CD4-positive, alpha-beta memory T cell (primary cell): ENCODE measurements at regions not wholly inside any gene's neighbourhood (a gene's known extent, or its start where the extent isn't known, plus 50 kb on each side); places are given as distances from the start of the nearest gene placed in this dataset.

Experiments used
- CTCF ChIA-PET: fragments of 350-600 bp; sonication (Branson Sonifier 250); formaldehyde crosslinking; loops from one replicate; lab custom pipeline; 2021; ENCODE audit warnings: inconsistent platforms; ENCODE audit not compliant: partially characterized antibody; lab: Charles Lee
- POLR2A ChIA-PET: fragments of 350-600 bp; sonication (Branson Sonifier 250); formaldehyde crosslinking; loops from one replicate; lab custom pipeline; 2021; ENCODE audit not compliant: partially characterized antibody; lab: Charles Lee
- DNase-seq, 5 donors: peaks; one replicate each; pipeline versions ENCODE4 v3.0.0 to v3.0.0-alpha.2; 2020 to 2022; ENCODE audit warnings: mixed read lengths in 1 of 5
- H3K27ac ChIP-seq: one replicate; pipeline ENCODE4 v1.7.0; 2013; ENCODE audit warnings: low read depth, low read length
- H3K27me3 ChIP-seq: 2 replicates; pipeline ENCODE4 v1.7.0; 2013; ENCODE audit warnings: mild to moderate bottlenecking, low read length, moderate library complexity; ENCODE audit not compliant: insufficient read depth
- H3K36me3 ChIP-seq: 2 replicates; pipeline ENCODE4 v1.7.0; 2013; ENCODE audit warnings: mild to moderate bottlenecking, low read length, moderate library complexity; ENCODE audit not compliant: insufficient read depth
- H3K4me1 ChIP-seq: 2 replicates; pipeline ENCODE4 v1.7.0; 2013; ENCODE audit warnings: mild to moderate bottlenecking, low read length, moderate library complexity; ENCODE audit not compliant: insufficient read depth
- H3K4me3 ChIP-seq, 2 donors: one replicate each; pipeline ENCODE4 v1.7.0; 2013; ENCODE audit warnings: low read length in 2 of 2, mild to moderate bottlenecking in 1 of 2
- H3K9me3 ChIP-seq, 2 donors: one replicate each; pipeline ENCODE4 v1.7.0; 2013; ENCODE audit warnings: low read length in 2 of 2, control low read depth in 1 of 2; ENCODE audit not compliant: control insufficient read depth in 1 of 2
- H3K27ac Mint-ChIP-seq, 7 donors: one replicate each; pipeline ENCODE4 v1.8.0; 2020 to 2021; ENCODE audit warnings: mixed read lengths in 7 of 7, mild to moderate bottlenecking in 6 of 7, inconsistent platforms in 3 of 7, moderate library complexity in 3 of 7
- H3K27me3 Mint-ChIP-seq, 2 donors: one replicate each; pipeline ENCODE4 v1.8.0; 2020 to 2021; ENCODE audit warnings: mixed read lengths in 2 of 2
- H3K36me3 Mint-ChIP-seq, 2 donors: one replicate each; pipeline ENCODE4 v1.8.0; 2020 to 2021; ENCODE audit warnings: mixed read lengths in 2 of 2, inconsistent platforms in 1 of 2, mild to moderate bottlenecking in 1 of 2
- H3K4me1 Mint-ChIP-seq, 4 donors: one replicate each; pipeline ENCODE4 v1.8.0; 2020 to 2021; ENCODE audit warnings: mixed read lengths in 4 of 4, mild to moderate bottlenecking in 1 of 4
- H3K4me3 Mint-ChIP-seq, 8 donors: one replicate each; pipeline ENCODE4 v1.8.0; 2020 to 2021; ENCODE audit warnings: mixed read lengths in 8 of 8, mild to moderate bottlenecking in 7 of 8, moderate library complexity in 6 of 8, inconsistent platforms in 3 of 8
- H3K9me3 Mint-ChIP-seq, 8 donors: one replicate each; pipeline ENCODE4 v1.8.0; 2020 to 2021; ENCODE audit warnings: mixed read lengths in 8 of 8, mild to moderate bottlenecking in 5 of 8, inconsistent platforms in 3 of 8, moderate library complexity in 1 of 8
- intact Hi-C: fragments of 100-400 bp; cut with micrococcal nuclease; formaldehyde crosslinking; loops from one replicate; pipeline ENCODE4 v1.15.1; 2023

DNA sequence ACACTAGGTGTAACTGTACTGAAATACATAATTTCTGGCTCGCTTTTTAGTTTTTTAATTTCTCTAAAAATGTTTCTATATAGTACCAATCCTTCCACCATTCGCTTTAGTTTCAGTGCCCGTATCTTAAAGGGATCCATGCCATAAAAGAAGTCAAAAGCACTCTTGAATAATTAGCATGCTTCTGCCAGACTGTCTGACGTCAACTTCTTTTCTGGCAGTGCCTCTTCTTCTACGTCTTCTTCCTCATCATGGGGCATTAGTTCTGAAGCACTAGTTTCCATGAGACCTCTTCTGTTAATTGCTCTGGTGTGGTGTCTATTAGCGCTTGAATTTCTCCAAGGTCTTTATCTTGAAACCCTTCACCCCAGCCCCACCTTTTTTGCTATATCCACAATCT is 93.8 kb upstream of the DOCK9 start:
- Mint-ChIP-seq H3K9me3 (peaks cover 0 to 5% (median 0%) of the 10 kb centered on the region in 8 donors), H3K36me3 (peaks cover 37 to 41% of the 10 kb centered on the region in 2 donors), H3K4me1 (peaks cover 49 to 92% (median 69%) of the 10 kb centered on the region in 4 donors), H3K4me3 (no peak overlapping the region), H3K27ac (peak overlapping the region in 1 of 7 donors; percentile 23), H3K27me3 (no peaks in the 10 kb centered on the region)
- no peaks in the 10 kb centered on the region for H3K36me3 ChIP-seq
- DNase-seq, result no peak
- ChIA-PET POLR2A (no interaction called here), CTCF (no interaction called here)
- no peaks in the 10 kb centered on the region for H3K9me3 ChIP-seq
- intact Hi-C loops, result no loop called here
- H3K27ac ChIP-seq, result no peak overlapping the region
- peaks cover 53% of the 10 kb centered on the region for H3K4me1 ChIP-seq
- no peak overlapping the region for H3K4me3 ChIP-seq
- no peaks in the 10 kb centered on the region for H3K27me3 ChIP-seq

DNA sequence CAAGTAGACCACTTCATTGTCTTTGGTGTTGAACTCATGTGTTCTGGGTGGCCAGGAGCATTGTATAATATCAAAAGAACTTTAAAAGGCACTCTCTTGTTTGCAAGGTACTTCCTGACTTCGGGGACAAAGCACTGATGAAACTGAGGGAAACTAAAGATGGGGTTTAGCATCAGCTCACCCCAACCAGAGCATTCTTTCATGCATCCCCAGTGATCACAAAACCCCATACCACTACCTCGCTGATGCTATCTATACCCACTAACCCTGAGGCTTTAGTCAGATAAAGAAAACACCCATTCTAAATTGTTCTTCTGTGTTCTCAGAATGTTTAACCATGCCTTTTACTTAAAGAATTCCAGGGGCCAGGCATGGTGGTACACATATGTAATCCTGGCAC is 94.5 kb upstream of the DOCK9 start:
- no peak overlapping the region for H3K27ac ChIP-seq
- H3K4me1 ChIP-seq, result peaks cover 53% of the 10 kb centered on the region
- no peaks in the 10 kb centered on the region for H3K27me3 Mint-ChIP-seq
- H3K27me3 ChIP-seq, result no peaks in the 10 kb centered on the region
- H3K36me3 Mint-ChIP-seq, result peaks cover 37 to 41% of the 10 kb centered on the region in 2 donors
- ChIA-PET POLR2A (no interaction called here), CTCF (interaction anchor here (1.3 kb wide), 1 partner anchor 22 kb away, joined by 3 read pairs; no protein-coding TSS in a partner anchor)
- peak in 1 of 5 donors; percentile 23 for DNase-seq
- peak overlapping the region in 5 of 7 donors; percentile 9 to 48 (median 24) for H3K27ac Mint-ChIP-seq
- H3K9me3 Mint-ChIP-seq, result peaks cover 0 to 5% (median 0%) of the 10 kb centered on the region in 8 donors
- H3K4me1 Mint-ChIP-seq, result peaks cover 49 to 92% (median 69%) of the 10 kb centered on the region in 4 donors
- peak overlapping the region in 4 of 8 donors; percentile 1 to 21 (median 13) for H3K4me3 Mint-ChIP-seq
- H3K9me3 ChIP-seq, result no peaks in the 10 kb centered on the region
- intact Hi-C loops, result no loop called here
- no peaks in the 10 kb centered on the region for H3K36me3 ChIP-seq
- H3K4me3 ChIP-seq, result no peak overlapping the region

DNA sequence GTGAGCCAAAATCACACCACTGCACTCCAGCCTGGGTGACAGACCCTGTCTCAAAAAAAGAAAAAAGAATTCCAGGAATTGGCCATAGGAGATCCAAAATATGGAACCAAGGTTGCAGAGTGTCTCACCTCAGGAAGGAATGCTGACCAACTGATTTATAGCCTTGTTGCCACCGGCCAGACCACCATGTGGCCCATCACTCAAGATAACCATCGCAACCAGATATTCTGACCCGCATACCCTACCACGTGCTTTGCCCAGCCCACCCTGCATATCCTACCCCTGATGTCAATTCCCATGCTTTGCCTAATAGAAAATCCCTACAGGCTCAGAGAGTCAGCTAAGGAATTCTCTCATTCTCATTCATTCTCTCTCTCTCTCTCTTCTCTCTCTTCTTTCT is 95.1 kb upstream of the DOCK9 start:
- H3K4me1 ChIP-seq, result peaks cover 53% of the 10 kb centered on the region
- POLR2A ChIA-PET, result interaction anchor here (2.6 kb wide), 1 partner anchor 8 kb away, joined by 14 read pairs; no protein-coding TSS in a partner anchor
- H3K27ac ChIP-seq, result no peak overlapping the region
- H3K27ac Mint-ChIP-seq, result peak overlapping the region in 4 of 7 donors; percentile 9 to 55 (median 30)
- H3K9me3 ChIP-seq, result no peaks in the 10 kb centered on the region
- H3K36me3 Mint-ChIP-seq, result peaks cover 37 to 41% of the 10 kb centered on the region in 2 donors
- peaks cover 0 to 5% (median 0%) of the 10 kb centered on the region in 8 donors for H3K9me3 Mint-ChIP-seq
- H3K4me3 ChIP-seq, result no peak overlapping the region
- no peaks in the 10 kb centered on the region for H3K36me3 ChIP-seq
- no peak for DNase-seq
- H3K4me1 Mint-ChIP-seq, result peaks cover 50 to 92% (median 69%) of the 10 kb centered on the region in 4 donors
- H3K27me3 ChIP-seq, result no peaks in the 10 kb centered on the region
- no peaks in the 10 kb centered on the region for H3K27me3 Mint-ChIP-seq
- intact Hi-C loops, result no loop called here
- CTCF ChIA-PET, result interaction anchor here (0.7 to 1.4 kb wide), 4 partner anchors 9 to 22 kb away, joined by 3 to 7 read pairs (median 3); no protein-coding TSS in a partner anchor
- H3K4me3 Mint-ChIP-seq, result peak overlapping the region in 1 of 8 donors; percentile 40

DNA sequence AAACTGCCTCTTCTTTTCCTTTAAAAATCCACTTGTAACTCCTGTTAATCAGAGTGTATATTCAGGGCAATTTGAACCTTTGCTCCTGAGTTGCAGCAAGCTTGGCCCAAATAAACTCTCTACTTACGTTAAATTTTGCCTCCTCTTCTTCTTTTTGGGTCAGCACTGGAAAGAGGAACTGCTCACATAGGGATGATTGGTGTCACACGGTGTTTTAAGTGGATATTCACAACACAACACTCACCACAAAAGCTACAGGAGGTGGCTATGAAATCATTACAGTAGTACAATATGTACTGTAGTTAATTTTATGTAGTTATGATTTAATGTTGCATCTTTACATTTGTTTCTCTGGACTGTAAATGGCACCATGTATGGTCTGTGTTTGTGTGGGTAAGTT is 96.8 kb upstream of the DOCK9 start:
- H3K27me3 Mint-ChIP-seq, result no peaks in the 10 kb centered on the region
- peaks cover 59 to 94% (median 74%) of the 10 kb centered on the region in 4 donors for H3K4me1 Mint-ChIP-seq
- H3K4me3 Mint-ChIP-seq, result no peak overlapping the region
- intact Hi-C loops, result loop anchor here (5.0 kb wide), 1 partner anchor 177 kb away; no protein-coding TSS in a partner anchor
- H3K27me3 ChIP-seq, result no peaks in the 10 kb centered on the region
- H3K36me3 Mint-ChIP-seq, result peaks cover 37 to 41% of the 10 kb centered on the region in 2 donors
- H3K9me3 ChIP-seq, result no peaks in the 10 kb centered on the region
- H3K27ac ChIP-seq, result no peak overlapping the region
- peaks cover 68% of the 10 kb centered on the region for H3K4me1 ChIP-seq
- no peak for DNase-seq
- ChIA-PET CTCF (interaction anchor here (0.7 to 2.3 kb wide), 4 partner anchors 8 to 205 kb away, joined by 3 to 8 read pairs (median 5); no protein-coding TSS in a partner anchor), POLR2A (interaction anchor here (1.0 to 2.6 kb wide), 6 partner anchors 9 to 31 kb away, joined by 3 to 14 read pairs (median 4); no protein-coding TSS in a partner anchor)
- peak overlapping the region in 3 of 7 donors; percentile 1 to 81 (median 27) for H3K27ac Mint-ChIP-seq
- no peak overlapping the region for H3K4me3 ChIP-seq
- peaks cover 0 to 5% (median 0%) of the 10 kb centered on the region in 8 donors for H3K9me3 Mint-ChIP-seq
- H3K36me3 ChIP-seq, result no peaks in the 10 kb centered on the region

DNA sequence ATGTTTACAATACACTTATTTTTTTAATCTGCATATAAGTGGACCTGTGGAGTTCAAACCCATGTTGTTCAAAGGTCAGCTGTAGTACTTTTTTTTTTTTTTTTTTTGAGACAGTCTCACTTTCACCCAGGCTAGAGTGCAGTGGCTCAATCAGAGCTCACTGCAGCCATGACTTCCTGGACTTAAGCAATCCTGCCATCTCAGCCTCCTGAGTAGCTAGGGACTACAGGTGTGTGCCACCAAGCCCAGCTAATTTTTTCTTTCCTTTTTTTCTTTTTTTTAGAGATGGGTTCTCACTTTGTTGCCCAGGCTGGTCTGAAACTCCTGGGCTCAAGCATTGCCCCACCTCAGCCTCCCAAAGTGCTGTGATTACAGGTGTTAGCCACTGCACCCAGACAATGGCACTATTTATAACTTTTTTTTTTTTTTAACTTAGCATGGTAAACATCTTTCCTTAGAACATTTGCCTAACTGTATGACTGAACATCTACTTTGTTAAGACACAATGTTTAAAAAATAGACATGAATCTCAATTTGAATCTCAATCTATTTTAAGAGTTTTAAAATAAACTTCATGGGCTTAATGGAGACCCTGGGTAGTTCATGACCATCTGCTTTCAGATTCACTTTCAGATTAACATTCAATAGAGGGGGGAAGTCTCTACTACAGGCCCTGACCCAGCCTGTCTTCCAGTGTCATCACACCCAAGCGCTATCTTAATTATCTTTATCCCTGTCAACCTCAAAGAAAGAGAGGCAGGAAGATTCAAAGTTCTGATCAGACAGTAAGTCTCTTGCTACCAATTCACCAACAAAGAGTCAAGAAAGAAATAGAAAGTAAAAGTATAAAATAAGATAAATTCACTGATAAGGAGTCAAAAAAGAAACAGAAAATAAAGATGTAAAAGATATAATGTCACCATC is 97.7 kb upstream of the DOCK9 start:
- Mint-ChIP-seq H3K27me3 (no peaks in the 10 kb centered on the region), H3K4me1 (peaks cover 59 to 93% (median 75%) of the 10 kb centered on the region in 4 donors), H3K4me3 (peak overlapping the region; percentile 68 to 79 (median 72)), H3K36me3 (peaks cover 31 to 41% of the 10 kb centered on the region in 2 donors), H3K9me3 (peaks cover 0 to 5% (median 0%) of the 10 kb centered on the region in 8 donors), H3K27ac (peak overlapping the region; percentile 88 to 96 (median 92))
- intact Hi-C loops, result loop anchor here (1.0 to 5.0 kb wide), 3 partner anchors 12 to 178 kb away; no protein-coding TSS in a partner anchor
- H3K4me3 ChIP-seq, result no peak overlapping the region
- peaks cover 68% of the 10 kb centered on the region for H3K4me1 ChIP-seq
- H3K27me3 ChIP-seq, result no peaks in the 10 kb centered on the region
- ChIA-PET CTCF (interaction anchor here (0.6 to 2.3 kb wide), 5 partner anchors 8 to 463 kb away, joined by 3 to 8 read pairs (median 3); no protein-coding TSS in a partner anchor), POLR2A (interaction anchor here (1.0 to 2.6 kb wide), 8 partner anchors 10 to 32 kb away, joined by 3 to 14 read pairs (median 4); no protein-coding TSS in a partner anchor)
- peak overlapping the region; percentile 55 for H3K27ac ChIP-seq
- no peaks in the 10 kb centered on the region for H3K36me3 ChIP-seq
- H3K9me3 ChIP-seq, result no peaks in the 10 kb centered on the region
- DNase-seq, result peak; percentile 48 to 70 (median 50)

DNA sequence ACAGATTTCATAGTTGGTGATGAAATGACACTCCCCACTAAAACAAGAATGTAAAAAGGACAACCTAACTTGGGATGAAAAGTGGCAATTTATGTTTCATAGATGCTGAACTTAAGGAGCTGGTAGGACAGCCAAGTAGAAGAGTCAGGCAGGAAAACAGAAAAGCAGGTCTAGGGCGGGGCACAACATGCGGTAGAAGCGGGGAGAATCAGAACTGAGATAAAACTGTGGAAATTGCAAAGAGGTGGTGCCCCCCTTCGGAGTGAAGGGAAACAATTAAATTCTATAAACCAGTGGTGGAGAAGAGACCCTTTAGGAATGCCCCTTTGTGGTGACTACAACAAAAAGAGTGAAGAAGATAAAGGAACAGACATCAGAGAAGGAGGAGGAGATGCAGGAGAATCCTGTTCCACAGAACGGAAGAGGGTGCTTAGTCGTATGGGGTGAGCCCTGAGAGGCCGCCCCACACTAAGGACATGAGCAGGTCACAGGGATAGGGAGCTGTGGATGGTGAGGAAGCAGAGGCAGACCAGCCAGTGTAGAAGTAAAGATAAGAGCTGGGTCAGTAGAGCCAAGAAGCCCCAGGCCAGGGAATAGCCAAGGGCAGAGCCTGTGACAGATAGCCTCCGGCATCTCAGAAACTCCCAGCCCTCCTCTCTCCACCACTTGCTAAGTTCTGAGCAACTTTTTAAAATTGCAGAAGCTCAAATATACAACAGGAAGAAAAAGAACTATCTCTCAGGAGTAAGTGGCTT is 100.3 kb upstream of the DOCK9 start:
- Mint-ChIP-seq H3K4me1 (peaks cover 50 to 91% (median 68%) of the 10 kb centered on the region in 4 donors), H3K9me3 (peaks cover 0 to 5% (median 0%) of the 10 kb centered on the region in 8 donors), H3K27me3 (no peaks in the 10 kb centered on the region), H3K36me3 (peaks cover 16 to 20% of the 10 kb centered on the region in 2 donors), H3K27ac (peak overlapping the region; percentile 76 to 93 (median 88)), H3K4me3 (peak overlapping the region in 7 of 8 donors; percentile 4 to 72 (median 45))
- intact Hi-C loops, result loop anchor here (1.0 to 5.0 kb wide), 2 partner anchors 49 to 181 kb away; no protein-coding TSS in a partner anchor
- no peaks in the 10 kb centered on the region for H3K36me3 ChIP-seq
- peak overlapping the region; percentile 19 for H3K27ac ChIP-seq
- H3K9me3 ChIP-seq, result no peaks in the 10 kb centered on the region
- H3K4me1 ChIP-seq, result peaks cover 74% of the 10 kb centered on the region
- POLR2A ChIA-PET, result interaction anchor here (1.0 to 1.7 kb wide), 4 partner anchors 22 to 32 kb away, joined by 4 to 8 read pairs (median 6); no protein-coding TSS in a partner anchor
- no peaks in the 10 kb centered on the region for H3K27me3 ChIP-seq
- peak in 2 of 5 donors; percentile 22 to 24 for DNase-seq
- no peak overlapping the region for H3K4me3 ChIP-seq
- CTCF ChIA-PET, result interaction anchor here (1.1 to 2.2 kb wide), 5 partner anchors 10 to 50 kb away, joined by 3 to 10 read pairs (median 6); no protein-coding TSS in a partner anchor
